B cell (primary cell): ENCODE measurements at regions not wholly inside any gene's neighbourhood (a gene's known extent, or its start where the extent isn't known, plus 50 kb on each side); places are given as distances from the start of the nearest gene placed in this dataset.

Experiments used
- ATAC-seq: fragments of 200-7000 bp; cut with Tn5 transposase; one replicate; pipeline ENCODE4 v1.10.0; 2021; ENCODE audit warnings: low read depth, mild to moderate bottlenecking, moderate number of reproducible peaks, moderate library complexity
- CTCF ChIA-PET: fragments of 350-600 bp; sonication (Branson Sonifier 250); formaldehyde crosslinking; loops from one replicate; lab custom pipeline; 2021; ENCODE audit warnings: antibody characterized with exemption, inconsistent platforms; lab: Charles Lee
- POLR2A ChIA-PET: fragments of 350-600 bp; sonication (Branson Sonifier 250); formaldehyde crosslinking; loops from one replicate; lab custom pipeline; 2021; ENCODE audit warnings: antibody characterized with exemption; lab: Charles Lee
- DNase-seq: peaks from one replicate; pipeline ENCODE4 v3.0.0; 2013
- H2AFZ ChIP-seq: 2 replicates; pipeline ENCODE4 v1.6.1; 2012; ENCODE audit warnings: mild to moderate bottlenecking, low read depth, low read length; ENCODE audit not compliant: insufficient read depth, poor library complexity, severe bottlenecking
- H3K27ac ChIP-seq, 2 donors: 1 replicate in 1 of 2; 2 replicates in 1 of 2; pipeline ENCODE4 v1.5.1; 2012 to 2013; ENCODE audit warnings: low read length in 2 of 2, mild to moderate bottlenecking in 2 of 2, moderate library complexity in 1 of 2
- H3K27me3 ChIP-seq, 4 experiments: fragments of 200-600 bp in 1 of 4; sonication (generic) in 1 of 4; replicated peaks in 1 of 4; 1 replicate in 2 of 4; 2 replicates in 2 of 4; pipeline versions ENCODE4 v1.6.1 to v1.7.0; 2013 to 2016; ENCODE audit warnings: low read length in 3 of 4, mild to moderate bottlenecking in 2 of 4, mixed read lengths in 1 of 4, moderate library complexity in 1 of 4; ENCODE audit not compliant: insufficient read depth in 4 of 4, control insufficient read depth in 3 of 4; ENCODE audit errors: control extremely low read depth in 1 of 4
- H3K36me3 ChIP-seq, 2 experiments: replicated peaks in 1 of 2; 1 replicate in 1 of 2; 2 replicates in 1 of 2; pipeline versions ENCODE4 v1.6.1 to v1.7.1; 2013; ENCODE audit warnings: low read length in 1 of 2; ENCODE audit not compliant: insufficient read depth in 2 of 2, control insufficient read depth in 1 of 2; ENCODE audit errors: control extremely low read depth in 1 of 2, extremely low read depth in 1 of 2
- H3K4me1 ChIP-seq, 2 donors: fragments of 200-600 bp in 1 of 2; sonication (generic) in 1 of 2; 1 replicate in 1 of 2; 2 replicates in 1 of 2; pipeline versions ENCODE4 v1.5.1 to v1.6.1; 2013 to 2017; ENCODE audit warnings: low read length in 2 of 2; ENCODE audit not compliant: control insufficient read depth in 2 of 2, insufficient read depth in 2 of 2
- H3K4me2 ChIP-seq: replicated peaks from 2 replicates; pipeline ENCODE3; 2012; ENCODE audit warnings: mild to moderate bottlenecking, low read depth, low read length; ENCODE audit not compliant: poor library complexity, severe bottlenecking
- H3K4me3 ChIP-seq, 5 experiments: fragments of 200-600 bp in 1 of 5; sonication (generic) in 1 of 5; 1 replicate in 3 of 5; 2 replicates in 2 of 5; pipeline versions ENCODE4 v1.5.1 to v1.7.0; 2011 to 2016; ENCODE audit warnings: low read length in 4 of 5, mild to moderate bottlenecking in 4 of 5, low read depth in 2 of 5, control low read depth in 1 of 5, moderate library complexity in 1 of 5; ENCODE audit not compliant: insufficient read depth in 1 of 5; ENCODE audit errors: control extremely low read depth in 1 of 5, extremely low read depth in 1 of 5
- H3K79me2 ChIP-seq: fragments of 200-600 bp; sonication (generic); one replicate; pipeline ENCODE4 v1.6.0; 2016; ENCODE audit warnings: low read length; ENCODE audit not compliant: control insufficient read depth, insufficient read depth
- H3K9ac ChIP-seq: fragments of 200-600 bp; sonication (generic); 2 replicates; pipeline ENCODE4 v1.6.1; 2017; ENCODE audit warnings: mild to moderate bottlenecking, low read length, moderate library complexity
- H3K9me3 ChIP-seq, 3 donors: one replicate each; pipeline versions ENCODE4 v1.6.1 to v1.7.1; 2013; ENCODE audit warnings: low read length in 2 of 3; ENCODE audit not compliant: control insufficient read depth in 2 of 3, insufficient read depth in 1 of 3; ENCODE audit errors: control extremely low read depth in 1 of 3
- H4K20me1 ChIP-seq: 2 replicates; pipeline ENCODE4 v1.6.0; 2012; ENCODE audit warnings: mild to moderate bottlenecking, low read length; ENCODE audit not compliant: insufficient read depth, control insufficient read depth, poor library complexity, severe bottlenecking
- H3K27ac Mint-ChIP-seq: one replicate; pipeline ENCODE4 v1.8.0; 2021; ENCODE audit warnings: mixed read lengths
- H3K27me3 Mint-ChIP-seq: one replicate; pipeline ENCODE4 v1.8.0; 2021; ENCODE audit warnings: mixed read lengths
- H3K4me1 Mint-ChIP-seq: one replicate; pipeline ENCODE4 v1.8.0; 2021; ENCODE audit warnings: mixed read lengths
- H3K4me3 Mint-ChIP-seq: one replicate; pipeline ENCODE4 v1.8.0; 2021; ENCODE audit warnings: mixed read lengths
- H3K9me3 Mint-ChIP-seq: one replicate; pipeline ENCODE4 v1.8.0; 2022; ENCODE audit warnings: mixed read lengths; ENCODE audit not compliant: insufficient read depth
- EZH2 ChIP-seq: IDR thresholded peaks from 2 replicates; pipeline ENCODE4 v1.6.1; 2012; ENCODE audit warnings: borderline replicate concordance, low read depth, mild to moderate bottlenecking, moderate library complexity, low read length; ENCODE audit not compliant: insufficient read depth, poor library complexity, severe bottlenecking
- WGBS: methylation state at CpG from one replicate; pipeline ENCODE4 v1.1.5; 2013; ENCODE audit warnings: missing lambda C conversion rate; ENCODE audit not compliant: insufficient coverage; 5-methylcytosine and 5-hydroxymethylcytosine counted together
- intact Hi-C: fragments of 100-400 bp; cut with micrococcal nuclease; formaldehyde crosslinking; loops from one replicate; pipeline ENCODE4 v1.10.0; 2022
- TF ChIP-seq, protein P1 (sequence below): fragments of 200-600 bp; IDR thresholded peaks from one replicate; pipeline ENCODE4 v1.8.0; 2022; ENCODE audit warnings: antibody characterized with exemption, mild to moderate bottlenecking

DNA sequence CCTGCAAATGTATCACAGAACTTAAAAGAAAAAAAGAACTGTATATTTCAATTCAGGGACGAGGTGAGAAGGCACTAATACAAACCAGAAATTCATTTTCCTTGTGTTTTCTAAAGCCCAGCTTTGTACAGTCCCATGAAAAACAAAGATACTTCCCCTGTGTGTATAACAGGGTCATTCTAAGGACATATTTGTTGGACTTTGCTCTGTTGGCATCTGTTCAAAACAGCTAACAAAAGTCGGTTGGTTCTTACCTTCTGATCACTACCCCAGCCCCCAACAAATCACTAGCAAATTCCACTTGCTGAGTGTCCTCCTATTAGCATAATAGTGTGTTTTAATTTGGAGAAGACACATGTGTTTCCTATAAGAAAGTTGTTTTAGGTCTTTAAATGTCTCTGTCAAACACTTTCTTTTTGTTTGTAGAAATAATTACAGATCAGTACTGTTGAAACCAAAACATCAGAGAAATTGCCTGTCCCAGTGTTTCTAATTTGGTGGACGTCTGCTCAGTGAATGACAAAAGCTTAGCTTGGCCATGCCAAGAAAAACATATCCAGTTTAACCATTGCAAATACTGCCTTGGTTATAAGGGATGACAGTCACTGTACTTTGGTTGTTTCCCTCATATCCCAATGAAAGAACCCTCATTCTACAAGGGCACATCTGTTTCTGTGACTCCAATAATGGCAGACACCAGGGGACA lies 480.5 kb downstream of the EBF1 start:
- H3K27ac ChIP-seq = no peak overlapping the region
- no peaks in the 10 kb centered on the region for H3K36me3 ChIP-seq
- WGBS = no CpG with 5 or more reads among the region's 3 CpGs
- Mint-ChIP-seq H3K4me3 (no peak overlapping the region), H3K4me1 (no peaks in the 10 kb centered on the region), H3K27ac (no peak overlapping the region), H3K27me3 (no peaks in the 10 kb centered on the region), H3K9me3 (no peaks in the 10 kb centered on the region)
- no peaks in the 10 kb centered on the region for H3K4me1 ChIP-seq
- POLR2A ChIA-PET = no interaction called here
- TF ChIP-seq, protein P1, sequence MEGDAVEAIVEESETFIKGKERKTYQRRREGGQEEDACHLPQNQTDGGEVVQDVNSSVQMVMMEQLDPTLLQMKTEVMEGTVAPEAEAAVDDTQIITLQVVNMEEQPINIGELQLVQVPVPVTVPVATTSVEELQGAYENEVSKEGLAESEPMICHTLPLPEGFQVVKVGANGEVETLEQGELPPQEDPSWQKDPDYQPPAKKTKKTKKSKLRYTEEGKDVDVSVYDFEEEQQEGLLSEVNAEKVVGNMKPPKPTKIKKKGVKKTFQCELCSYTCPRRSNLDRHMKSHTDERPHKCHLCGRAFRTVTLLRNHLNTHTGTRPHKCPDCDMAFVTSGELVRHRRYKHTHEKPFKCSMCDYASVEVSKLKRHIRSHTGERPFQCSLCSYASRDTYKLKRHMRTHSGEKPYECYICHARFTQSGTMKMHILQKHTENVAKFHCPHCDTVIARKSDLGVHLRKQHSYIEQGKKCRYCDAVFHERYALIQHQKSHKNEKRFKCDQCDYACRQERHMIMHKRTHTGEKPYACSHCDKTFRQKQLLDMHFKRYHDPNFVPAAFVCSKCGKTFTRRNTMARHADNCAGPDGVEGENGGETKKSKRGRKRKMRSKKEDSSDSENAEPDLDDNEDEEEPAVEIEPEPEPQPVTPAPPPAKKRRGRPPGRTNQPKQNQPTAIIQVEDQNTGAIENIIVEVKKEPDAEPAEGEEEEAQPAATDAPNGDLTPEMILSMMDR = no peak
- no peak for TF ChIP-seq EZH2
- no peaks in the 10 kb centered on the region for H3K27me3 ChIP-seq
- H3K9me3 ChIP-seq = no peaks in the 10 kb centered on the region
- CTCF ChIA-PET = interaction anchor here (1.1 kb wide), 1 partner anchor 444 kb away, joined by 5 read pairs; no protein-coding TSS in a partner anchor
- H2AFZ ChIP-seq = no peak overlapping the region
- H3K79me2 ChIP-seq = no peaks in the 10 kb centered on the region
- intact Hi-C loops = no loop called here
- DNase-seq (no peak), ATAC-seq (no peak)
- H3K4me2 ChIP-seq = no peak overlapping the region
- H3K9ac ChIP-seq = no peak overlapping the region
- no peaks in the 10 kb centered on the region for H4K20me1 ChIP-seq
- H3K4me3 ChIP-seq = no peak overlapping the region

DNA sequence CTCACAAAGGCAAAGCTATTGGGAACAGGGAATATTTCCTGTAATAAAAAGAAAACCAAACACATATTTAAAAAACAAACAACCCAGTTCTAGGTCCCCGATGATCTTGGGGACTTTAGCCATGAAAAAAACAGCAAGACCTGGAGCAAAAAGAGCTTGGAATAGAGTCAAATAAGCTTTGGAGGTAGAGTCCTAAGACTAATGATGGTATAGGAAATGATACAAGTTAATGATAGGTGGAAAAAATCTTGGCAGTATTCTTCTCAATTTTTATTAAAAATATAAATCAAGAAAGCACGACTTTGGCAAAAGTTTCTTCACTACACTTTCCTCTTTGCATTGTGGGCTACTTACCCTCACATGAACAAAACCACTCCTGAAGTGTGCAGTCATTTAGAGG lies 481.5 kb downstream of the EBF1 start:
- Mint-ChIP-seq H3K27ac (no peak overlapping the region), H3K4me3 (no peak overlapping the region), H3K4me1 (no peaks in the 10 kb centered on the region), H3K27me3 (peaks cover 3% of the 10 kb centered on the region), H3K9me3 (no peaks in the 10 kb centered on the region)
- ChIA-PET POLR2A (no interaction called here), CTCF (interaction anchor here (1.1 kb wide), 1 partner anchor 443 kb away, joined by 5 read pairs; no protein-coding TSS in a partner anchor)
- no peak overlapping the region for H3K27ac ChIP-seq
- no peaks in the 10 kb centered on the region for H3K79me2 ChIP-seq
- H3K4me2 ChIP-seq = no peak overlapping the region
- H3K9me3 ChIP-seq = no peaks in the 10 kb centered on the region
- TF ChIP-seq EZH2 = no peak
- TF ChIP-seq, protein P1 = no peak
- H3K36me3 ChIP-seq = no peaks in the 10 kb centered on the region
- WGBS = no CpG with 5 or more reads among the region's 2 CpGs
- no peaks in the 10 kb centered on the region for H4K20me1 ChIP-seq
- no peak for DNase-seq
- ATAC-seq = no peak
- H3K27me3 ChIP-seq = no peaks in the 10 kb centered on the region
- no peak overlapping the region for H3K4me3 ChIP-seq
- H3K4me1 ChIP-seq = no peaks in the 10 kb centered on the region
- no peak overlapping the region for H2AFZ ChIP-seq
- no peak overlapping the region for H3K9ac ChIP-seq
- intact Hi-C loops = no loop called here
